HUES6 (cell line): ENCODE measurements at regions not wholly inside any gene's neighbourhood (a gene's known extent, or its start where the extent isn't known, plus 50 kb on each side); places are given as distances from the start of the nearest gene placed in this dataset.
"Not testable (repeated sequence)": the region's sequence is repeated elsewhere in the genome, so short reads cannot be mapped to it uniquely, and the experiment has no call there.

Experiments used
- H3K27ac ChIP-seq: 2 replicates; pipeline ENCODE4 v1.7.0; 2013; ENCODE audit warnings: low read depth, mild to moderate bottlenecking, low read length, inconsistent platforms
- H3K27me3 ChIP-seq: 2 replicates; pipeline ENCODE4 v1.6.1; 2013; ENCODE audit warnings: low read length; ENCODE audit not compliant: control insufficient read depth, insufficient read depth
- H3K36me3 ChIP-seq: 2 replicates; pipeline ENCODE4 v1.6.1; 2013; ENCODE audit warnings: low read length; ENCODE audit not compliant: control insufficient read depth, insufficient read depth
- H3K4me1 ChIP-seq: 2 replicates; pipeline ENCODE4 v1.6.1; 2013; ENCODE audit warnings: low read length; ENCODE audit not compliant: control insufficient read depth, insufficient read depth
- H3K4me3 ChIP-seq: 2 replicates; pipeline ENCODE4 v1.5.1; 2013; ENCODE audit warnings: low read depth, low read length
- H3K9ac ChIP-seq: one replicate; pipeline ENCODE4 v1.6.1; 2013; ENCODE audit warnings: mild to moderate bottlenecking, low read length
- H3K9me3 ChIP-seq: 2 replicates; pipeline ENCODE4 v1.6.1; 2013; ENCODE audit warnings: low read depth, low read length; ENCODE audit not compliant: control insufficient read depth, insufficient read depth

DNA sequence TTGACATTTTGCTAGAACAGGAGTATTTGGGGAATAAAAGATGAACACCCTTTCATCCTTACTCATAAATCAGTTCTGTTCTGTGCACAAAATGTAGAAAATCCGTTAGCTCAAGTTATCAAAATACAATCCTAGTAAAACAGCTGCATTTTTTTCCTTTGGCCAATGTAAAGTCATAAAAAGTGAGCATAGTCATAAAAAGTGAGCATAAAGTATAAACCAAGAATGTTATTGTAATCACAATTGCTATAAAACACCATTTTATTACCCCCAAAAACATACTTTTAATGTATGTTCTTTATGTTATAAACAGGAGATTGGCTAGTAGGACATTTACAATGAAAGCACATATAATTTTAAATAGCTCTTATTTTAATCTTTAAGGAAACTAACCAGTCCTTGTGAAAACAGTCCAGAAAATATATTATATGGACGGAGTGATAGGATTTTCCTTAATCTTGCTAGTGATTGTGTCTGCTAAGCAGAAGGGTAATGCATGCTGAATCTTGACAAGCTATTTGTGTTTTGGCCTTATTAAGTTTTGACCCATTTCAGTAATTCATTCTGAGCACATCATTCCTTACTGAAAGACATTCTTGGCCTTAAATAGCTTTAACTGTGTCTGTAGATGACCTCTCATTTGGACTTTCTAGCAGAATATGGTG, 891.8 kb downstream of the DSC3 start:
- Histone ChIP-seq H3K27ac (no peak overlapping the region), H3K9ac (no peak overlapping the region), H3K9me3 (no peaks in the 10 kb centered on the region), H3K4me3 (no peak overlapping the region), H3K36me3 (no peaks in the 10 kb centered on the region), H3K27me3 (no peaks in the 10 kb centered on the region), H3K4me1 (no peaks in the 10 kb centered on the region)

- Histone ChIP-seq H3K9me3 (no peaks in the 10 kb centered on the region), H3K27me3 (no peaks in the 10 kb centered on the region), H3K36me3 (no peaks in the 10 kb centered on the region), H3K27ac (no peak overlapping the region), H3K4me3 (no peak overlapping the region), H3K4me1 (no peaks in the 10 kb centered on the region), H3K9ac (no peak overlapping the region)
These were observed 893.0 kb downstream of the DSC3 start for GRCh38 chr18:30149585-30149984.

DNA sequence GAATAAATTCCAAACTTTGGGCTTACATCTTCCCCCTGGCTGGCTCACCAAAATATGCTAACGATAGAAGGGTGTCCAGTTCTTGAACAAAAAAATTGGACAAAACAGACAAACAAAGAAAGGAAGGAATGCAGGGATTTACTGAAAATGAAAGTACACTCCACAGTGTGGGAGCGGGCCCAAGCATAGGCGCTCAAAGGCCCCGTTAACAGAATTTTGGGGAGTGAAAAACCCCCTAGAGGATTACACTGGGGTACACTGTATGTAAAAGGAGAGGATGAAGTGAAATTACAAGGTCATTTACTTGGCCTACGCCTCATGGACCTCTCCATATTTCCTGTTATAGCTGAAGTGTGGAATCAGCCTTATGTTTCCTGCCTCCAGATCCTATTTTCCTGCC, 899.7 kb downstream of the DSC3 start:
- H3K27ac ChIP-seq: no peak overlapping the region
- no peak overlapping the region for H3K9ac ChIP-seq
- no peaks in the 10 kb centered on the region for H3K4me1 ChIP-seq
- no peaks in the 10 kb centered on the region for H3K27me3 ChIP-seq
- no peaks in the 10 kb centered on the region for H3K36me3 ChIP-seq
- H3K9me3 ChIP-seq: peaks cover 22% of the 10 kb centered on the region
- H3K4me3 ChIP-seq: no peak overlapping the region

DNA sequence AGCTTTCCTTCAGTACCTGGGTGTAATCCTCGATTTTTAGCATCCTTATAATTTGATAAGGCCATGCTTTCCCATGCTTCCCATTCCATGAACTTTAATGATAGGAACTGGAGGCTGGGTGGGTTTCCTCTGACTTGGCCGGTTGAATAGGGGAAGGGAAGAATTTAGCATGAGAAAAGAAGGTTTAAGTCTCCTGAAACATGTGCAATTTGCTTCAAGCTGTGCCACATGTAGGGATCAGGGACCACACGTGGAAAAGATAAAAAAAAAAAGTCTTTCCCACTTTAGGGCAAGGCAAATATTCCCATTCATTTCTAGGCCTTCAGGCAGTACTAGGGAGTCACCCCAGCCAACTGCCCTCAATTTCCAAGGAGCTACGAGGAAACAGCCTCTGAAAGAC, 900.3 kb downstream of the DSC3 start:
- no peak overlapping the region for H3K4me3 ChIP-seq
- H3K36me3 ChIP-seq: no peaks in the 10 kb centered on the region
- no peak overlapping the region for H3K9ac ChIP-seq
- H3K27ac ChIP-seq: no peak overlapping the region
- no peaks in the 10 kb centered on the region for H3K4me1 ChIP-seq
- H3K27me3 ChIP-seq: no peaks in the 10 kb centered on the region
- peaks cover 22% of the 10 kb centered on the region for H3K9me3 ChIP-seq

DNA sequence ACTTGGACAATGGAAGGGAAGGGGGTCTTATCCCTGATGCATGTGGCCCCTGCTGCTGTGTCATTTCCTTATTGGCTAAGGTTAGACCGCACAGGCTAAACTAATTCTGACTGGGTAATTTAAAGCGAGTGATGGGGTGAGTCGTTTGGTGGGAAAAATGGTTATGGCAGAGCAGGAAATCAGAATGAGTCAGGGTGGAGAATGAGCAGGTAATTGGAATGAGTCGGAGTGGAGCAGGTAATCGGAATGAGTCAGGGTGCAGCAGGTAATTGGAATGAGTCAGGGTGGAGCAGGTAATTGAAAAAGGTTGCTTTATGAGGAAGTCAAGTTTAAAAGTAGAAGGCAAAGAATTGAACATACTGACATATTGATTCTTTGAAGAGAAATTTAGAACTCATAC, 901.0 kb downstream of the DSC3 start:
- H3K4me3 ChIP-seq, H3K4me1 ChIP-seq, H3K27ac ChIP-seq, H3K36me3 ChIP-seq, H3K9ac ChIP-seq, H3K27me3 ChIP-seq: not testable (repeated sequence)
- peaks cover 22% of the 10 kb centered on the region for H3K9me3 ChIP-seq

- Histone ChIP-seq H3K4me3 (no peak overlapping the region), H3K9ac (no peak overlapping the region), H3K9me3 (peaks cover 22% of the 10 kb centered on the region), H3K27me3 (no peaks in the 10 kb centered on the region), H3K4me1 (no peaks in the 10 kb centered on the region), H3K27ac (no peak overlapping the region), H3K36me3 (no peaks in the 10 kb centered on the region)
These were observed 902.8 kb downstream of the DSC3 start for GRCh38 chr18:30139631-30140287.

- no peaks in the 10 kb centered on the region for H3K4me1 ChIP-seq
- H3K9me3 ChIP-seq: peaks cover 12% of the 10 kb centered on the region
- no peaks in the 10 kb centered on the region for H3K36me3 ChIP-seq
These were observed 906.6 kb downstream of the DSC3 start for GRCh38 chr18:30135938-30136337.

DNA sequence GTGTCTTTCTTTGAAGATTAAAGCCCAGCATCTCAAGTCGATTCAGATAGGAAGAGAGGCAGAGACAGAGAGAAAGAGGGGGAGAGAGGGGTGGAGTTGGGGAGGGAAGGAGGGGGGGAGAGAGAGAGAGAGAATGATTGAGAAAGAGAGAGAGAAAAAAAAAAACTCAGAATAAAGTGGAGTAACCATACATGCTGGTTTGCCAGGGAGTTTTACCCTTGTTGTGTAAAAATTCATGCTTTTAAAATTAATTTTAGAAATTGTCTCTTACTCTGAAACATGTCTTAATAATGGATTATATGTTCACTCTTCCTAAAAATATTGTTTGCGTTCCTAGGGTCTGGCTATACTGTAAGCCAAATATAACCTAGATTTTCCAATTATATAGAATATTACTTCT, 908.5 kb downstream of the DSC3 start:
- no peaks in the 10 kb centered on the region for H3K36me3 ChIP-seq
- no peaks in the 10 kb centered on the region for H3K4me1 ChIP-seq
- no peak overlapping the region for H3K27ac ChIP-seq
- no peaks in the 10 kb centered on the region for H3K27me3 ChIP-seq
- no peak overlapping the region for H3K9ac ChIP-seq
- H3K4me3 ChIP-seq: no peak overlapping the region
- peaks cover 2% of the 10 kb centered on the region; the same call in 1 of the 2 replicates for H3K9me3 ChIP-seq

More at GRCh38 chr18:30135938-30136337, 906.6 kb downstream of the DSC3 start:
- H3K27ac ChIP-seq: no peak overlapping the region
- no peaks in the 10 kb centered on the region for H3K27me3 ChIP-seq
- H3K4me3 ChIP-seq: no peak overlapping the region
- no peak overlapping the region for H3K9ac ChIP-seq

DNA sequence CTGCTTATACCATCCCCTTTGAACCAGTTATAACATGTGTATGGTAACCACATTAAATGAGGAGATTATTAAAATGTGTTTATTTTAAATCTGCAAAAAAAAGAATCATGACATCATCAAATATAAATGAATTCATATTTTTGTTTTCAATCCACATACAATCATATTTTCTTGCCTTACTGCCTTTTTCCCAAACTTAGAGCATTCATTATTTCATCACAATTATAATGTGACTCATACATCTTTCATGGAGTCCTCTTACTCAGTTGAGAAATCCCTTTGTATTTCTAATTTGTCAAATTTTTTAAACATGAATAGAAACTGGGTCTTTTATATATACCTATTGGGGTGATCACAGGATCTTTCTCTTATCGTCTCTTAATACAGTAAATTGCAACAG, 909.6 kb downstream of the DSC3 start:
- H3K4me3 ChIP-seq: no peak overlapping the region
- H3K27ac ChIP-seq: no peak overlapping the region
- H3K27me3 ChIP-seq: no peaks in the 10 kb centered on the region
- H3K9me3 ChIP-seq: peaks cover 2% of the 10 kb centered on the region; the same call in 1 of the 2 replicates
- H3K36me3 ChIP-seq: no peaks in the 10 kb centered on the region
- no peak overlapping the region for H3K9ac ChIP-seq
- H3K4me1 ChIP-seq: no peaks in the 10 kb centered on the region

DNA sequence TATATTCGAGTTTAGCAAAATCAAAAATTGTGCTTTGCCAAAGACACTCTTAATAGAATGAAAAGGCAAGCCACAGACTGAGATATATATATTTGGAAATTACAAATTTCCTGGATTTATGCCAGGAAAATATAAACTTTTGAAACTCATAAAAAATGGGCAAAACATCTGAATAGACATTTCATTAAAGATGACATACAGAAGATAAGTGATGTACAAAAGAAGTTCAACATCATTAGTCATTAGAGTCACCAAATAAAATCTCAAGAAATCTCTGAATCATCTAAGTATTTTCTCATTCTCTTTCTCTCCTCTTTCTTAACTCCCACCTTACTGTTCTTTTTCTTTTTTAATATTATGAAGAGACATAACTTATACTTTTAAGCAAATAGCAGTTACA, 921.1 kb downstream of the DSC3 start:
- H3K27ac ChIP-seq: no peak overlapping the region
- no peak overlapping the region for H3K9ac ChIP-seq
- H3K27me3 ChIP-seq: no peaks in the 10 kb centered on the region
- no peaks in the 10 kb centered on the region for H3K9me3 ChIP-seq
- no peak overlapping the region for H3K4me3 ChIP-seq
- H3K36me3 ChIP-seq: no peaks in the 10 kb centered on the region
- H3K4me1 ChIP-seq: no peaks in the 10 kb centered on the region

DNA sequence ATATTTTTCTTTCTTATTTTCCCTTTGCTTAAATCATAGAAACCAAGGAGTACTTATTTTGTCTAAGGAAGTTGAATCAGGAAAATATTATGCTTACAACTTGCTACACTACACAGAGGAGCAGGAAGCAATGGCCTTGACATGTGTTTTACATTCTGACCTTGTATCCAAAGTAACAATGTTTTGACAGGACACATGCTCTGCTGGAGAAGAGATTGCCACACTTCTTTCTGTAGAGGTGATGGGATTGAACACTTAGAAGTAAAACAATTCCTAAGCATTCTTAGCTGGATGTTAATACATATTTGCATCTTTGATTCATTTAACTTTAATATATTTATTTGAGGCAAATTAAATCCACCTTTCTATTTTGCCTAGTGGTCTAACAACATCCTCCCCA, 929.1 kb downstream of the DSC3 start:
- Histone ChIP-seq H3K9ac (no peak overlapping the region), H3K4me1 (no peaks in the 10 kb centered on the region), H3K36me3 (no peaks in the 10 kb centered on the region), H3K27me3 (no peaks in the 10 kb centered on the region), H3K4me3 (no peak overlapping the region), H3K27ac (no peak overlapping the region), H3K9me3 (no peaks in the 10 kb centered on the region)
